ENCODE measurements at regions not wholly inside any gene's neighbourhood (a gene's known extent, or its start where the extent isn't known, plus 50 kb on each side); places are given as distances from the start of the nearest gene placed in this dataset.

- no peak for DNase-seq
- peak overlapping the region; percentile 100 for H3K27ac Mint-ChIP-seq
- CTCF ChIA-PET: interaction anchor here (0.7 to 6.6 kb wide), 11 partner anchors 9 to 214 kb away, joined by 3 to 58 read pairs (median 5); partner anchors contain the start of gene ARHGEF3
Measured at GRCh38 chr3:56916716-56917360, 115.1 kb upstream of the ARHGEF3 start.

GRCh38 chr3:56915966-56916586 is 114.3 kb upstream of the ARHGEF3 start:
- peak; percentile 87 for DNase-seq
- peaks cover 28% of the 10 kb centered on the region for H3K36me3 Mint-ChIP-seq (ENCODE audit: low read depth)
- ChIA-PET CTCF (interaction anchor here (0.7 to 6.6 kb wide), 16 partner anchors 10 to 234 kb away, joined by 3 to 58 read pairs (median 4); partner anchors contain the start of gene ARHGEF3), POLR2A (interaction anchor here (0.6 to 5.4 kb wide), 32 partner anchors 10 to 1391 kb away, joined by 3 to 85 read pairs (median 8); partner anchors contain the start of genes APPL1, ARF4, ARHGEF3 and CCDC66)
- H3K4me3 Mint-ChIP-seq: peak overlapping the region; percentile 97
- peak overlapping the region; percentile 100 for H3K27ac Mint-ChIP-seq
- peaks cover 62% of the 10 kb centered on the region for H3K4me1 Mint-ChIP-seq
- peaks cover 2% of the 10 kb centered on the region for H3K9me3 Mint-ChIP-seq
- H3K27me3 Mint-ChIP-seq: no peaks in the 10 kb centered on the region

More at GRCh38 chr3:56916716-56917360, 115.1 kb upstream of the ARHGEF3 start:
- Mint-ChIP-seq H3K4me3 (peak overlapping the region; percentile 97), H3K4me1 (peaks cover 70% of the 10 kb centered on the region), H3K36me3 (ENCODE audit: low read depth) (peaks cover 22% of the 10 kb centered on the region), H3K9me3 (peaks cover 2% of the 10 kb centered on the region), H3K27me3 (no peaks in the 10 kb centered on the region)
- POLR2A ChIA-PET: interaction anchor here (0.5 to 5.4 kb wide), 34 partner anchors 10 to 1390 kb away, joined by 3 to 85 read pairs (median 8); partner anchors contain the start of genes APPL1, ARF4, ARHGEF3 and CCDC66

- POLR2A ChIA-PET: interaction anchor here (0.7 to 5.4 kb wide), 10 partner anchors 12 to 232 kb away, joined by 3 to 85 read pairs (median 24); partner anchors contain the start of genes ARHGEF3 and TASOR
- H3K4me3 Mint-ChIP-seq: peak overlapping the region; percentile 97
Measured at GRCh38 chr3:56914646-56915045, 112.9 kb upstream of the ARHGEF3 start.

GRCh38 chr3:56911363-56911762 is 109.6 kb upstream of the ARHGEF3 start:
- ChIA-PET POLR2A (interaction anchor here (1.1 kb wide), 1 partner anchor 25 kb away, joined by 4 read pairs; no protein-coding TSS in a partner anchor), CTCF (no interaction called here)
- Mint-ChIP-seq H3K36me3 (ENCODE audit: low read depth) (peaks cover 57% of the 10 kb centered on the region), H3K27me3 (no peaks in the 10 kb centered on the region), H3K27ac (no peak overlapping the region), H3K4me1 (peaks cover 35% of the 10 kb centered on the region), H3K4me3 (no peak overlapping the region), H3K9me3 (peaks cover 2% of the 10 kb centered on the region)
- DNase-seq: no peak

More at GRCh38 chr3:56914646-56915045, 112.9 kb upstream of the ARHGEF3 start:
- Mint-ChIP-seq H3K27me3 (no peaks in the 10 kb centered on the region), H3K9me3 (peaks cover 2% of the 10 kb centered on the region), H3K4me1 (peaks cover 57% of the 10 kb centered on the region), H3K36me3 (ENCODE audit: low read depth) (peaks cover 41% of the 10 kb centered on the region), H3K27ac (peak overlapping the region; percentile 100)
- DNase-seq: no peak
- CTCF ChIA-PET: interaction anchor here (1.1 to 6.6 kb wide), 7 partner anchors 11 to 212 kb away, joined by 3 to 58 read pairs (median 6); partner anchors contain the start of gene ARHGEF3

- peaks cover 2% of the 10 kb centered on the region for H3K9me3 Mint-ChIP-seq
- DNase-seq: no peak
- no peaks in the 10 kb centered on the region for H3K27me3 Mint-ChIP-seq
- no peak overlapping the region for H3K4me3 Mint-ChIP-seq
- no peak overlapping the region for H3K27ac Mint-ChIP-seq
- peaks cover 45% of the 10 kb centered on the region for H3K36me3 Mint-ChIP-seq (ENCODE audit: low read depth)
- ChIA-PET POLR2A (no interaction called here), CTCF (interaction anchor here (1.1 kb wide), 1 partner anchor 110 kb away, joined by 4 read pairs; no protein-coding TSS in a partner anchor)
- H3K4me1 Mint-ChIP-seq: peaks cover 29% of the 10 kb centered on the region
Measured at GRCh38 chr3:56909349-56909748, 107.6 kb upstream of the ARHGEF3 start.

GRCh38 chr3:56908004-56908403 is 106.3 kb upstream of the ARHGEF3 start:
- ChIA-PET POLR2A (no interaction called here), CTCF (no interaction called here)
- no peak overlapping the region for H3K27ac Mint-ChIP-seq
- no peak for DNase-seq
- H3K27me3 Mint-ChIP-seq: no peaks in the 10 kb centered on the region
- no peak overlapping the region for H3K4me3 Mint-ChIP-seq
- H3K4me1 Mint-ChIP-seq: peaks cover 21% of the 10 kb centered on the region
- no peaks in the 10 kb centered on the region for H3K9me3 Mint-ChIP-seq
- peaks cover 42% of the 10 kb centered on the region for H3K36me3 Mint-ChIP-seq (ENCODE audit: low read depth)

- peaks cover 36% of the 10 kb centered on the region for H3K36me3 Mint-ChIP-seq (ENCODE audit: low read depth)
- POLR2A ChIA-PET: interaction anchor here (3.0 kb wide), 1 partner anchor 11 kb away, joined by 16 read pairs; no protein-coding TSS in a partner anchor
- CTCF ChIA-PET: interaction anchor here (2.3 kb wide), 1 partner anchor 10 kb away, joined by 7 read pairs; no protein-coding TSS in a partner anchor
Measured at GRCh38 chr3:56904552-56905215, 102.9 kb upstream of the ARHGEF3 start.

GRCh38 chr3:56903231-56903782 is 101.6 kb upstream of the ARHGEF3 start:
- no peaks in the 10 kb centered on the region for H3K27me3 Mint-ChIP-seq
- H3K4me1 Mint-ChIP-seq: peaks cover 21% of the 10 kb centered on the region
- H3K9me3 Mint-ChIP-seq: no peaks in the 10 kb centered on the region
- no peak for DNase-seq
- H3K36me3 Mint-ChIP-seq (ENCODE audit: low read depth): peaks cover 33% of the 10 kb centered on the region
- ChIA-PET POLR2A (interaction anchor here (0.9 to 3.0 kb wide), 2 partner anchors 11 to 13 kb away, joined by 3 to 16 read pairs; no protein-coding TSS in a partner anchor), CTCF (interaction anchor here (2.3 kb wide), 1 partner anchor 11 kb away, joined by 7 read pairs; no protein-coding TSS in a partner anchor)
- H3K27ac Mint-ChIP-seq: no peak overlapping the region
- H3K4me3 Mint-ChIP-seq: no peak overlapping the region

More at GRCh38 chr3:56904552-56905215, 102.9 kb upstream of the ARHGEF3 start:
- no peak for DNase-seq
- peaks cover 30% of the 10 kb centered on the region for H3K4me1 Mint-ChIP-seq
- no peak overlapping the region for H3K27ac Mint-ChIP-seq
- H3K27me3 Mint-ChIP-seq: no peaks in the 10 kb centered on the region
- H3K9me3 Mint-ChIP-seq: no peaks in the 10 kb centered on the region
- no peak overlapping the region for H3K4me3 Mint-ChIP-seq

- DNase-seq: no peak
- Mint-ChIP-seq H3K4me3 (no peak overlapping the region), H3K4me1 (peaks cover 21% of the 10 kb centered on the region), H3K36me3 (ENCODE audit: low read depth) (peaks cover 30% of the 10 kb centered on the region), H3K27ac (no peak overlapping the region), H3K9me3 (no peaks in the 10 kb centered on the region), H3K27me3 (no peaks in the 10 kb centered on the region)
- POLR2A ChIA-PET: interaction anchor here (3.0 kb wide), 1 partner anchor 13 kb away, joined by 16 read pairs; no protein-coding TSS in a partner anchor
- CTCF ChIA-PET: interaction anchor here (2.3 kb wide), 1 partner anchor 12 kb away, joined by 7 read pairs; no protein-coding TSS in a partner anchor
Measured at GRCh38 chr3:56902468-56903160, 100.9 kb upstream of the ARHGEF3 start.

GRCh38 chr3:56900801-56901200 is 99.1 kb upstream of the ARHGEF3 start:
- POLR2A ChIA-PET: no interaction called here
- peaks cover 3% of the 10 kb centered on the region for H3K27me3 Mint-ChIP-seq
- no peak for DNase-seq
- no peak overlapping the region for H3K27ac Mint-ChIP-seq
- CTCF ChIA-PET: no interaction called here
- peaks cover 25% of the 10 kb centered on the region for H3K4me1 Mint-ChIP-seq
- H3K4me3 Mint-ChIP-seq: no peak overlapping the region
- H3K36me3 Mint-ChIP-seq (ENCODE audit: low read depth): peaks cover 39% of the 10 kb centered on the region
- no peaks in the 10 kb centered on the region for H3K9me3 Mint-ChIP-seq

- Mint-ChIP-seq H3K4me3 (no peak overlapping the region), H3K27ac (no peak overlapping the region), H3K36me3 (ENCODE audit: low read depth) (peaks cover 41% of the 10 kb centered on the region), H3K4me1 (peaks cover 29% of the 10 kb centered on the region), H3K9me3 (no peaks in the 10 kb centered on the region), H3K27me3 (peaks cover 3% of the 10 kb centered on the region)
- POLR2A ChIA-PET: no interaction called here
- DNase-seq: no peak
- CTCF ChIA-PET: no interaction called here
Measured at GRCh38 chr3:56899851-56900250, 98.1 kb upstream of the ARHGEF3 start.

- Mint-ChIP-seq H3K4me1 (peaks cover 28% of the 10 kb centered on the region), H3K4me3 (no peak overlapping the region), H3K27me3 (peaks cover 3% of the 10 kb centered on the region), H3K9me3 (no peaks in the 10 kb centered on the region), H3K36me3 (ENCODE audit: low read depth) (peaks cover 41% of the 10 kb centered on the region), H3K27ac (no peak overlapping the region)
- DNase-seq: no peak
- ChIA-PET CTCF (no interaction called here), POLR2A (no interaction called here)
Measured at GRCh38 chr3:56899078-56899477, 97.3 kb upstream of the ARHGEF3 start.
